WTC11 (cell line): ENCODE measurements at regions not wholly inside any gene's neighbourhood (a gene's known extent, or its start where the extent isn't known, plus 50 kb on each side); places are given as distances from the start of the nearest gene placed in this dataset.

Source experiments
- CTCF ChIP-seq: fragments of 200-600 bp; IDR thresholded peaks from 2 replicates; pipeline ENCODE4 v1.8.0; 2022; ENCODE audit warnings: antibody characterized with exemption
- NR2C2 ChIP-seq: sonication (generic); formaldehyde crosslinking; IDR thresholded peaks from 2 replicates; pipeline ENCODE4 v1.8.0; 2022; ENCODE audit warnings: mild to moderate bottlenecking, missing genetic modification reagents

DNA sequence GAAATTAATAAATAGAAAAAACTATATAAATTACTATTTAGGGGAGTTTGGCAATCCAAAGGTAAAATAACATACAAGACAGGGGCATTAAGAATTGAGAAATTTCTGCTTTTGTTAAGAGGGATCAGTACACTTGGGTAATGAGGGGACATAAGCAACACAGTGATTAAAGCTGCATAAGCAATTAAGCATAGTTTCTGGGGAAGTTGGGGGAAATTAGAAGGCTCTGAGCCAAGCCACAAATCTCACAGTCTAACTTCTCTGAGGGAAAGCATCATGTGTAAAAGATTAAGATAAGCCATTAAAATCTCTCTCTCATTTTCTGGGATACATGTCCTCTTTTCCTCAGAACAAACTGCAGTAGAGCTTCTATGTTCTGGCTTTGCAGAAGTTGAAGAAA is 533.9 kb upstream of the LRFN5 start:
- TF ChIP-seq CTCF (no peak), NR2C2 (CRISPR knock-in tag) (no peak)
